SK-N-MC (cell line): ENCODE measurements at regions not wholly inside any gene's neighbourhood (a gene's known extent, or its start where the extent isn't known, plus 50 kb on each side); places are given as distances from the start of the nearest gene placed in this dataset.

Experiments
- EZH2 ChIP-seq: fragments of 200-600 bp; sonication (generic); IDR thresholded peaks from one replicate; pipeline ENCODE4 v1.6.1; 2017; ENCODE audit warnings: antibody characterized with exemption
- FOXP2 ChIP-seq: optimal IDR thresholded peaks from 2 replicates; pipeline ENCODE3; 2011; ENCODE audit warnings: mild to moderate bottlenecking, moderate library complexity; ENCODE audit not compliant: insufficient read depth; ENCODE audit errors: extremely low read length, control extremely low read depth
- POLR2AphosphoS5 ChIP-seq: IDR thresholded peaks from 2 replicates; pipeline ENCODE4 v1.6.1; 2012; ENCODE audit warnings: mild to moderate bottlenecking, low read depth, low read length, borderline replicate concordance

- no peak for TF ChIP-seq POLR2AphosphoS5
- TF ChIP-seq EZH2, result no peak
- TF ChIP-seq FOXP2, result no peak
These were observed 209.2 kb upstream of the LHX5 start for GRCh38 chr12:113680868-113681267.
